ENCODE measurements at regions not wholly inside any gene's neighbourhood (a gene's known extent, or its start where the extent isn't known, plus 50 kb on each side); places are given as distances from the start of the nearest gene placed in this dataset.

DNA sequence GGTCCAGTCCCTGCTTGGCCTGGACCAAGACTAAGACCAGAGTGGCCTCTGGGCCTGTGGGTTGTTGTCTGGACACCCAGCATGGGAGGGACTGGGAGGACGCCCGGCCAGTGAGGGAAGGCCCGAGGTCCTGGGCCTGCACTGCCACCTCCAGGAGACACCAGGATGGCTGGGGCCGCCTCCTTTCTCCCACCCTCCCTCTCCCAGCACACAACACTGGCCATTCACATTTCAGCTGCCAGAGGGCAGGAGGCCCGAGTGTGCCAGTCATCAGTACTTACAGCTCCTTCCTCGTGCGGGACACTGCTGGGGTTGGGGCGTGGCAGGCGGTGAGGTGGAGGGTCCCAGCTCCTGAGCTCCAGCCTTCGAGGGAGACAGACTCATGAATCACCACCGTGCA is 133.5 kb downstream of the ASB1 start:
- in situ Hi-C loops (cut with MboI; ENCODE audit: low pct_ligation_motif_present in 1 of 4, low pct_unique_long_range_greater_than_20kb in 1 of 4, low sequenced_read_pairs in 3 of 4) (no loop called here), intact Hi-C loops (cut with DNase I; ENCODE audit: low total_unique reads) (no loop called here)
- DNase-seq: no peak
- no peak overlapping the region for H3K27ac ChIP-seq
- no peaks in the 10 kb centered on the region for H3K36me3 ChIP-seq
- 82% methylated on average over 11 of the region's 11 CpGs; no CpG with 5 or more reads in 1 of the 2 donors for WGBS, 2 donors (ENCODE audit: low coverage in 1 of 2)
- no peaks in the 10 kb centered on the region for H3K9me3 ChIP-seq
- TF ChIP-seq EP300 (IDR thresholded peaks at IDR 0.05; ENCODE audit: low read depth) (no peak), POLR2A (IDR thresholded peaks at IDR 0.05) (no peak), POLR2AphosphoS5 (IDR thresholded peaks at IDR 0.05) (no peak)
- TF ChIP-seq, protein P1, sequence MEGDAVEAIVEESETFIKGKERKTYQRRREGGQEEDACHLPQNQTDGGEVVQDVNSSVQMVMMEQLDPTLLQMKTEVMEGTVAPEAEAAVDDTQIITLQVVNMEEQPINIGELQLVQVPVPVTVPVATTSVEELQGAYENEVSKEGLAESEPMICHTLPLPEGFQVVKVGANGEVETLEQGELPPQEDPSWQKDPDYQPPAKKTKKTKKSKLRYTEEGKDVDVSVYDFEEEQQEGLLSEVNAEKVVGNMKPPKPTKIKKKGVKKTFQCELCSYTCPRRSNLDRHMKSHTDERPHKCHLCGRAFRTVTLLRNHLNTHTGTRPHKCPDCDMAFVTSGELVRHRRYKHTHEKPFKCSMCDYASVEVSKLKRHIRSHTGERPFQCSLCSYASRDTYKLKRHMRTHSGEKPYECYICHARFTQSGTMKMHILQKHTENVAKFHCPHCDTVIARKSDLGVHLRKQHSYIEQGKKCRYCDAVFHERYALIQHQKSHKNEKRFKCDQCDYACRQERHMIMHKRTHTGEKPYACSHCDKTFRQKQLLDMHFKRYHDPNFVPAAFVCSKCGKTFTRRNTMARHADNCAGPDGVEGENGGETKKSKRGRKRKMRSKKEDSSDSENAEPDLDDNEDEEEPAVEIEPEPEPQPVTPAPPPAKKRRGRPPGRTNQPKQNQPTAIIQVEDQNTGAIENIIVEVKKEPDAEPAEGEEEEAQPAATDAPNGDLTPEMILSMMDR (IDR thresholded peaks at IDR 0.05): no peak
- H3K4me3 ChIP-seq: no peak overlapping the region
- no peaks in the 10 kb centered on the region for H3K27me3 ChIP-seq
- no peaks in the 10 kb centered on the region for H3K4me1 ChIP-seq

DNA sequence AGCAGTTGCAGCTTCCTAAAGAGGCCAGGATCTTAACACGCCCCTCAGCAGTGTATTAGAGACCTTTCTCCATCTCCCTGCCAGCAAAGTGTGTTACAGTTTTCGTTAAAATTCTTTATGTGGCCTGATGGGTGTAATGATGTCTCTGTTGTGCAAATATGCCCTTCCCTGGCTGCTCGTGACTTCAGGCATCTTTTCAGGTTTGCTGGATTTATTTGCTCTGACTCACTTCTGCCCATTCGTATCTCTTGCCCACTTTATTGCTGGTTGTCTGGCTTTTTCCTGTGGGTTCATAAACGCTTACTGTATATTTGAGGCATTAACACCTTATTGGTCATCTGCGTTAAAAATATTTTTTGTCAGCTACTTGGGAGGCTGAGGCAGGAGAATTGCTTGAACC is 134.5 kb downstream of the ASB1 start:
- TF ChIP-seq, protein P1 (IDR thresholded peaks at IDR 0.05): no peak
- no peak for TF ChIP-seq EP300 (IDR thresholded peaks at IDR 0.05; ENCODE audit: low read depth)
- TF ChIP-seq POLR2AphosphoS5 (IDR thresholded peaks at IDR 0.05): no peak
- no peak for TF ChIP-seq POLR2A (IDR thresholded peaks at IDR 0.05)

DNA sequence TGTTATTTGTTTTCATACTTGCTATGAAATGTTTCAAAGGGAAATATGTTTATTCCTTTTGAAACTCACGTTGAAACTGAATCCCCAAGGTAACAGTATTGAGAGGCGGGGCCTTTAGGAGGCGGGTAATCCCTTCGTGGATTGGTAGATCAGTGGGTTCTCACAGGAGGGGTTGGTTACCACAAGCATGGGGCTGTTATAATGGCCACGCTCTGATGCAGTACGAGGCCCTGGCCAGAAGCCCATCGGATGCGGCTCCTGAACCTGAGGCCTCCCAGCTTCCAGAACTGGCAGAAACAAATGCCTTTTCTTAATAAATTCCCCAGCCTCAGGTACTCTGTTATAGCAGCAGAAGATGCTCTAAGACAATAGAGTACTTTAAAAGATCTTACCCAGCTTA is 135.7 kb downstream of the ASB1 start:
- H3K27me3 ChIP-seq: no peaks in the 10 kb centered on the region
- peaks cover 0 to 5% (median 0%) of the 10 kb centered on the region in 4 donors for H3K4me1 ChIP-seq
- DNase-seq: no peak
- no peak for TF ChIP-seq POLR2AphosphoS5 (IDR thresholded peaks at IDR 0.05)
- TF ChIP-seq, protein P1 (IDR thresholded peaks at IDR 0.05): no peak
- TF ChIP-seq POLR2A (IDR thresholded peaks at IDR 0.05): no peak
- TF ChIP-seq EP300 (IDR thresholded peaks at IDR 0.05; ENCODE audit: low read depth): no peak
- H3K4me3 ChIP-seq: no peak overlapping the region
- intact Hi-C loops (cut with DNase I; ENCODE audit: low total_unique reads) (no loop called here), in situ Hi-C loops (cut with MboI; ENCODE audit: low pct_ligation_motif_present in 1 of 4, low pct_unique_long_range_greater_than_20kb in 1 of 4, low sequenced_read_pairs in 3 of 4) (no loop called here)
- H3K9me3 ChIP-seq: no peaks in the 10 kb centered on the region
- no peak overlapping the region for H3K27ac ChIP-seq
- 74% methylated on average over 5 to 8 of the region's 8 CpGs for WGBS, 2 donors (ENCODE audit: low coverage in 1 of 2)
- no peaks in the 10 kb centered on the region for H3K36me3 ChIP-seq

More for the DNA sequence above, 134.5 kb downstream of the ASB1 start:
- H3K4me1 ChIP-seq: no peaks in the 10 kb centered on the region
- no peak overlapping the region for H3K27ac ChIP-seq
- intact Hi-C loops (cut with DNase I; ENCODE audit: low total_unique reads) (no loop called here), in situ Hi-C loops (cut with MboI; ENCODE audit: low pct_ligation_motif_present in 1 of 4, low pct_unique_long_range_greater_than_20kb in 1 of 4, low sequenced_read_pairs in 3 of 4) (no loop called here)
- 45% methylated on average over 6 of the region's 6 CpGs for WGBS, 2 donors (ENCODE audit: low coverage in 1 of 2)
- H3K27me3 ChIP-seq: no peaks in the 10 kb centered on the region
- H3K4me3 ChIP-seq: no peak overlapping the region
- no peaks in the 10 kb centered on the region for H3K9me3 ChIP-seq
- no peak for DNase-seq
- no peaks in the 10 kb centered on the region for H3K36me3 ChIP-seq

DNA sequence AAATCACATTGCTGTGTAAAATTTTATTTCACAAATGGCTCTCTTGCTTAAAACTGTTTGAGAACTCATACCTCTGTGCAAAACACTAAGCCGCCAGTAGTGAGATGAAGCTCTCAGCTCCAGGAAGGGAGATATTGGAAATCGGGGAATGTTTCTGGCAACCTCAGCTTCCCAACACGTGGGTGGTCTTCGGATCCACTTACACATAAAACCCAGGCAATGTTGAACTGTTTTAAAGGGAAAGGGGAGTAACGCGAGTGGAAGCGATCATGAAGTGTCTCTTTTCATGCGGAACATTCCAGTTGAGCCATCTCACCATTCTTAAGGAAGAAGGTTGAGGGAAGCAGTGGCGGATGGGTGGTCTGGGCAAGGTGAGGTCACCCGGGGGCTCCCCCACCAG is 136.8 kb downstream of the ASB1 start:
- intact Hi-C loops (cut with DNase I; ENCODE audit: low total_unique reads) (no loop called here), in situ Hi-C loops (cut with MboI; ENCODE audit: low pct_ligation_motif_present in 1 of 4, low pct_unique_long_range_greater_than_20kb in 1 of 4, low sequenced_read_pairs in 3 of 4) (no loop called here)
- Histone ChIP-seq H3K4me3 (no peak overlapping the region), H3K4me1 (peaks cover 0 to 5% (median 0%) of the 10 kb centered on the region in 4 donors), H3K9me3 (no peaks in the 10 kb centered on the region), H3K36me3 (no peaks in the 10 kb centered on the region), H3K27me3 (no peaks in the 10 kb centered on the region), H3K27ac (no peak overlapping the region)
- TF ChIP-seq, protein P1 (IDR thresholded peaks at IDR 0.05): no peak
- no peak for TF ChIP-seq POLR2A (IDR thresholded peaks at IDR 0.05)
- TF ChIP-seq POLR2AphosphoS5 (IDR thresholded peaks at IDR 0.05): no peak
- no peak for TF ChIP-seq EP300 (IDR thresholded peaks at IDR 0.05; ENCODE audit: low read depth)
- 39 to 75% methylated on average over 3 to 10 of the region's 10 CpGs for WGBS, 2 donors (ENCODE audit: low coverage in 1 of 2)
- DNase-seq: no peak

All from transverse colon (tissue), 4 donors.